ENCODE measurements at regions not wholly inside any gene's neighbourhood (a gene's known extent, or its start where the extent isn't known, plus 50 kb on each side); places are given as distances from the start of the nearest gene placed in this dataset.

GRCh38 chr14:104317975-104318557, 179.7 kb downstream of the KIF26A start:
- no peaks in the 10 kb centered on the region for H3K36me3 ChIP-seq
- no peaks in the 10 kb centered on the region for H3K9me3 ChIP-seq
- no peak overlapping the region for H3K4me3 ChIP-seq
- no peak for DNase-seq
- H3K27me3 ChIP-seq = no peaks in the 10 kb centered on the region

- no peak for DNase-seq
- Histone ChIP-seq H3K9me3 (no peaks in the 10 kb centered on the region), H3K4me3 (no peak overlapping the region), H3K36me3 (no peaks in the 10 kb centered on the region), H3K27me3 (no peaks in the 10 kb centered on the region)
These were observed 180.4 kb downstream of the KIF26A start for GRCh38 chr14:104318558-104319490.

- no peaks in the 10 kb centered on the region for H3K9me3 ChIP-seq
- H3K36me3 ChIP-seq = no peaks in the 10 kb centered on the region
These were observed 181.3 kb downstream of the KIF26A start for GRCh38 chr14:104319491-104320241.

GRCh38 chr14:104320611-104321086, 182.3 kb downstream of the KIF26A start:
- no peak for DNase-seq

More at GRCh38 chr14:104319491-104320241, 181.3 kb downstream of the KIF26A start:
- no peak for DNase-seq
- H3K4me3 ChIP-seq = no peak overlapping the region
- no peaks in the 10 kb centered on the region for H3K27me3 ChIP-seq

GRCh38 chr14:104321088-104321801, 182.9 kb downstream of the KIF26A start:
- DNase-seq = no peak
- H3K36me3 ChIP-seq = no peaks in the 10 kb centered on the region
- H3K9me3 ChIP-seq = no peaks in the 10 kb centered on the region
- no peak overlapping the region for H3K4me3 ChIP-seq
- H3K27me3 ChIP-seq = no peaks in the 10 kb centered on the region

More at GRCh38 chr14:104320611-104321086, 182.3 kb downstream of the KIF26A start:
- no peaks in the 10 kb centered on the region for H3K9me3 ChIP-seq
- no peaks in the 10 kb centered on the region for H3K27me3 ChIP-seq
- H3K4me3 ChIP-seq = no peak overlapping the region
- no peaks in the 10 kb centered on the region for H3K36me3 ChIP-seq

GRCh38 chr14:104321802-104322130, 183.4 kb downstream of the KIF26A start:
- H3K27me3 ChIP-seq = no peaks in the 10 kb centered on the region

GRCh38 chr14:104322531-104323366, 184.4 kb downstream of the KIF26A start:
- H3K9me3 ChIP-seq = no peaks in the 10 kb centered on the region
- DNase-seq = no peak
- H3K4me3 ChIP-seq = no peak overlapping the region
- no peaks in the 10 kb centered on the region for H3K36me3 ChIP-seq
- no peaks in the 10 kb centered on the region for H3K27me3 ChIP-seq

More at GRCh38 chr14:104321802-104322130, 183.4 kb downstream of the KIF26A start:
- no peaks in the 10 kb centered on the region for H3K9me3 ChIP-seq
- H3K4me3 ChIP-seq = no peak overlapping the region
- DNase-seq = no peak
- no peaks in the 10 kb centered on the region for H3K36me3 ChIP-seq

- Histone ChIP-seq H3K27me3 (no peaks in the 10 kb centered on the region), H3K36me3 (no peaks in the 10 kb centered on the region), H3K4me3 (no peak overlapping the region), H3K9me3 (no peaks in the 10 kb centered on the region)
- no peak for DNase-seq
These were observed 185.3 kb downstream of the KIF26A start for GRCh38 chr14:104323551-104324175.

GRCh38 chr14:104326848-104327247, 188.5 kb downstream of the KIF26A start:
- Histone ChIP-seq H3K9me3 (no peaks in the 10 kb centered on the region), H3K36me3 (no peaks in the 10 kb centered on the region), H3K27me3 (no peaks in the 10 kb centered on the region), H3K4me3 (no peak overlapping the region)
- no peak for DNase-seq

- Histone ChIP-seq H3K27me3 (no peaks in the 10 kb centered on the region), H3K9me3 (no peaks in the 10 kb centered on the region), H3K36me3 (no peaks in the 10 kb centered on the region), H3K4me3 (no peak overlapping the region)
- no peak for DNase-seq
These were observed 190.2 kb downstream of the KIF26A start for GRCh38 chr14:104328607-104329006.

- Histone ChIP-seq H3K4me3 (no peak overlapping the region), H3K27me3 (no peaks in the 10 kb centered on the region), H3K36me3 (no peaks in the 10 kb centered on the region), H3K9me3 (no peaks in the 10 kb centered on the region)
- DNase-seq = no peak
These were observed 191.4 kb downstream of the KIF26A start for GRCh38 chr14:104329793-104330192.

GRCh38 chr14:104331871-104332605, 193.7 kb downstream of the KIF26A start:
- no peaks in the 10 kb centered on the region for H3K9me3 ChIP-seq
- no peak for DNase-seq
- no peaks in the 10 kb centered on the region for H3K27me3 ChIP-seq
- no peak overlapping the region for H3K4me3 ChIP-seq
- H3K36me3 ChIP-seq = no peaks in the 10 kb centered on the region

- H3K4me3 ChIP-seq = no peak overlapping the region
- DNase-seq = no peak
- no peaks in the 10 kb centered on the region for H3K36me3 ChIP-seq
- no peaks in the 10 kb centered on the region for H3K27me3 ChIP-seq
- H3K9me3 ChIP-seq = no peaks in the 10 kb centered on the region
These were observed 194.4 kb downstream of the KIF26A start for GRCh38 chr14:104332634-104333270.

- Histone ChIP-seq H3K27me3 (no peaks in the 10 kb centered on the region), H3K9me3 (no peaks in the 10 kb centered on the region), H3K36me3 (no peaks in the 10 kb centered on the region), H3K4me3 (no peak overlapping the region)
- DNase-seq = no peak
These were observed 195.4 kb downstream of the KIF26A start for GRCh38 chr14:104333646-104334423.
